Erythroblast (primary cell): ENCODE measurements at regions not wholly inside any gene's neighbourhood (a gene's known extent, or its start where the extent isn't known, plus 50 kb on each side); places are given as distances from the start of the nearest gene placed in this dataset.

Experiments
- GATA1 ChIP-seq: IDR thresholded peaks from 2 replicates; pipeline ENCODE4 v1.6.1; 2011; ENCODE audit warnings: low read depth, mild to moderate bottlenecking, control low read depth, low read length, moderate library complexity
- POLR2A ChIP-seq: IDR thresholded peaks from 2 replicates; pipeline ENCODE4 v1.6.1; 2011; ENCODE audit warnings: mild to moderate bottlenecking, low read length

DNA sequence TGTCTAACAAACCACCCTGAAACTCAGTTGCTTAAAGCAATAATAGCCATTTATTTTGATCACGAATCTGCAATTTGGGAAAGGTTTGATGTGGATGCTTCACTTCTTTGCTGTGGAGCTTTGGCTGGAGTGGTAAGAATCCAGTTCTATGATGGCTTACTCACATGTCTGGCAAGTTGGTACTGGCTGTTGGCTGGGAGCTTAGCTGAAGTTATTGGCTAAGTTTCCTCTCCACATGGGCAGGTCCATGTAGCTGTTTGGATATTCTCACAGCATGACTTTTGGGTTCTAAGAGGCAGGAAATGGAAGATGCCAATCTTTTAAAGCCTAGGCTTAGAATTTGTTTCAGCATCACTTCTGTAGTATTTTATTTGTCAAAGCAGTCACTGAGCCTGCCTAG is 277.6 kb upstream of the NRP1 start:
- TF ChIP-seq POLR2A: no peak
- TF ChIP-seq GATA1: no peak
